Neural progenitor cell (in vitro differentiated cells): ENCODE measurements at regions not wholly inside any gene's neighbourhood (a gene's known extent, or its start where the extent isn't known, plus 50 kb on each side); places are given as distances from the start of the nearest gene placed in this dataset.

ENCODE experiments used
- DNase-seq: peaks from one replicate; pipeline ENCODE4 v3.0.0-alpha.2; 2016; ENCODE audit warnings: low spot score
- H2AFZ ChIP-seq: fragments of 200-600 bp; sonication (generic); replicated peaks from 2 replicates; pipeline ENCODE4 v1.6.1; 2016; ENCODE audit warnings: antibody characterized with exemption
- H3F3A ChIP-seq: fragments of 200-600 bp; sonication (generic); 2 replicates; pipeline ENCODE4 v1.6.1; 2016; ENCODE audit warnings: antibody characterized with exemption, low read depth
- H3K27ac ChIP-seq: fragments of 200-600 bp; sonication (generic); 2 replicates; pipeline ENCODE4 v1.5.1; 2016; ENCODE audit warnings: mild to moderate bottlenecking
- H3K27me3 ChIP-seq: fragments of 200-600 bp; sonication (generic); 2 replicates; pipeline ENCODE4 v1.6.1; 2016; ENCODE audit warnings: mild to moderate bottlenecking, moderate library complexity
- H3K36me3 ChIP-seq: fragments of 200-600 bp; sonication (generic); 2 replicates; pipeline ENCODE4 v1.5.1; 2016
- H3K4me1 ChIP-seq: fragments of 200-600 bp; sonication (generic); 2 replicates; pipeline ENCODE4 v1.6.1; 2016; ENCODE audit warnings: mixed run types
- H3K4me2 ChIP-seq: fragments of 200-600 bp; sonication (generic); 2 replicates; pipeline ENCODE4 v1.6.1; 2016
- H3K4me3 ChIP-seq: fragments of 200-600 bp; sonication (generic); 2 replicates; pipeline ENCODE4 v1.5.1; 2016
- H3K79me2 ChIP-seq: fragments of 200-600 bp; sonication (generic); 2 replicates; pipeline ENCODE4 v1.6.1; 2016; ENCODE audit warnings: low read depth
- H3K9ac ChIP-seq: fragments of 200-600 bp; sonication (generic); 2 replicates; pipeline ENCODE4 v1.6.1; 2016
- H3K9me3 ChIP-seq: fragments of 200-600 bp; sonication (generic); 2 replicates; pipeline ENCODE4 v1.5.1; 2016; ENCODE audit warnings: low read depth
- H4K20me1 ChIP-seq: fragments of 200-600 bp; sonication (generic); 2 replicates; pipeline ENCODE4 v1.6.1; 2016; ENCODE audit warnings: low read depth
- H3K27ac Mint-ChIP-seq: 3 replicates; pipeline ENCODE4 v1.8.0; 2021; ENCODE audit warnings: mixed read lengths
- H3K27me3 Mint-ChIP-seq: 2 replicates; pipeline ENCODE4 v1.8.0; 2022; ENCODE audit warnings: low read depth, mild to moderate bottlenecking, inconsistent platforms, moderate library complexity, mixed read lengths; ENCODE audit not compliant: insufficient read depth
- H3K36me3 Mint-ChIP-seq: 3 replicates; pipeline ENCODE4 v1.8.0; 2021; ENCODE audit warnings: mixed read lengths
- H3K4me1 Mint-ChIP-seq: 3 replicates; pipeline ENCODE4 v1.8.0; 2021; ENCODE audit warnings: mixed read lengths
- H3K4me3 Mint-ChIP-seq: 3 replicates; pipeline ENCODE4 v1.8.0; 2021; ENCODE audit warnings: mild to moderate bottlenecking, moderate library complexity, mixed read lengths
- H3K9me3 Mint-ChIP-seq: 3 replicates; pipeline ENCODE4 v1.8.0; 2020; ENCODE audit warnings: mixed read lengths
- CTCF ChIP-seq: fragments of 200-600 bp; sonication (generic); IDR thresholded peaks from 2 replicates; pipeline ENCODE4 v1.5.1; 2017; ENCODE audit warnings: antibody characterized with exemption, mild to moderate bottlenecking
- EZH2 ChIP-seq: fragments of 200-600 bp; sonication (generic); IDR thresholded peaks from 2 replicates; pipeline ENCODE4 v1.6.1; 2017; ENCODE audit warnings: antibody characterized with exemption, mild to moderate bottlenecking, moderate library complexity
- EZH2phosphoT487 ChIP-seq: fragments of 200-600 bp; sonication (generic); IDR thresholded peaks from 2 replicates; pipeline ENCODE4 v1.6.1; 2017; ENCODE audit warnings: antibody characterized with exemption

- Mint-ChIP-seq H3K4me3 (no peak overlapping the region), H3K4me1 (peaks cover under 1% of the 10 kb centered on the region)
These were observed 188.8 kb upstream of the ATP10B start for GRCh38 chr5:161040818-161041217.

GRCh38 chr5:161036296-161036695, 184.3 kb upstream of the ATP10B start:
- H3K27me3 Mint-ChIP-seq = peaks cover 5% of the 10 kb centered on the region
- H3K79me2 ChIP-seq = no peaks in the 10 kb centered on the region
- H3K4me2 ChIP-seq = no peak overlapping the region
- H4K20me1 ChIP-seq = no peaks in the 10 kb centered on the region
- no peaks in the 10 kb centered on the region for H3K36me3 Mint-ChIP-seq
- H3K36me3 ChIP-seq = no peaks in the 10 kb centered on the region
- H3K27ac ChIP-seq = no peak overlapping the region
- no peak overlapping the region for H3K4me3 ChIP-seq
- H3K4me1 Mint-ChIP-seq = peaks cover 4% of the 10 kb centered on the region
- TF ChIP-seq EZH2 (no peak), EZH2phosphoT487 (no peak), CTCF (no peak)
- H3K4me1 ChIP-seq = no peaks in the 10 kb centered on the region
- no peak overlapping the region for H3K4me3 Mint-ChIP-seq
- H3K9me3 ChIP-seq = no peaks in the 10 kb centered on the region
- H3F3A ChIP-seq = no peaks in the 10 kb centered on the region
- no peaks in the 10 kb centered on the region for H3K27me3 ChIP-seq
- H2AFZ ChIP-seq = no peak overlapping the region
- no peak for DNase-seq
- H3K9ac ChIP-seq = no peak overlapping the region
- H3K27ac Mint-ChIP-seq = no peak overlapping the region
- H3K9me3 Mint-ChIP-seq = no peaks in the 10 kb centered on the region

More at GRCh38 chr5:161040818-161041217, 188.8 kb upstream of the ATP10B start:
- Mint-ChIP-seq H3K27me3 (peaks cover 5% of the 10 kb centered on the region), H3K9me3 (peaks cover 3% of the 10 kb centered on the region), H3K27ac (no peak overlapping the region), H3K36me3 (no peaks in the 10 kb centered on the region)
- TF ChIP-seq EZH2 = no peak
- TF ChIP-seq EZH2phosphoT487 = no peak
- Histone ChIP-seq H2AFZ (no peak overlapping the region), H3K9ac (no peak overlapping the region), H3F3A (no peaks in the 10 kb centered on the region), H3K27ac (no peak overlapping the region), H3K79me2 (no peaks in the 10 kb centered on the region), H3K4me3 (no peak overlapping the region), H3K4me1 (peaks cover 3% of the 10 kb centered on the region), H3K27me3 (no peaks in the 10 kb centered on the region), H3K9me3 (no peaks in the 10 kb centered on the region), H3K36me3 (no peaks in the 10 kb centered on the region), H4K20me1 (no peaks in the 10 kb centered on the region), H3K4me2 (no peak overlapping the region)
- DNase-seq = no peak

- H3K36me3 ChIP-seq = no peaks in the 10 kb centered on the region
- H3K4me3 ChIP-seq = no peak overlapping the region
- no peaks in the 10 kb centered on the region for H3K4me1 ChIP-seq
- no peaks in the 10 kb centered on the region for H3K9me3 ChIP-seq
- H2AFZ ChIP-seq = no peak overlapping the region
- H3K9ac ChIP-seq = no peak overlapping the region
- no peak overlapping the region for H3K27ac Mint-ChIP-seq
- H3K79me2 ChIP-seq = no peaks in the 10 kb centered on the region
- no peaks in the 10 kb centered on the region for H3K36me3 Mint-ChIP-seq
- no peak overlapping the region for H3K27ac ChIP-seq
- H3K4me3 Mint-ChIP-seq = no peak overlapping the region
- no peak for DNase-seq
- H3K27me3 Mint-ChIP-seq = peaks cover 2% of the 10 kb centered on the region
- no peaks in the 10 kb centered on the region for H3K27me3 ChIP-seq
- no peaks in the 10 kb centered on the region for H4K20me1 ChIP-seq
- H3K4me1 Mint-ChIP-seq = peaks cover 4% of the 10 kb centered on the region
- TF ChIP-seq EZH2 = no peak
- TF ChIP-seq EZH2phosphoT487 = no peak
- TF ChIP-seq CTCF = no peak
- H3F3A ChIP-seq = no peaks in the 10 kb centered on the region
- no peaks in the 10 kb centered on the region for H3K9me3 Mint-ChIP-seq
- no peak overlapping the region for H3K4me2 ChIP-seq
These were observed 182.4 kb upstream of the ATP10B start for GRCh38 chr5:161034451-161034850.

- Mint-ChIP-seq H3K27ac (no peak overlapping the region), H3K36me3 (no peaks in the 10 kb centered on the region), H3K9me3 (no peaks in the 10 kb centered on the region), H3K4me1 (peaks cover 4% of the 10 kb centered on the region), H3K4me3 (no peak overlapping the region), H3K27me3 (peaks cover 5% of the 10 kb centered on the region)
- Histone ChIP-seq H4K20me1 (no peaks in the 10 kb centered on the region), H3K4me2 (no peak overlapping the region), H3K27me3 (no peaks in the 10 kb centered on the region), H3F3A (no peaks in the 10 kb centered on the region), H2AFZ (no peak overlapping the region), H3K9me3 (no peaks in the 10 kb centered on the region), H3K79me2 (no peaks in the 10 kb centered on the region), H3K4me3 (no peak overlapping the region), H3K4me1 (no peaks in the 10 kb centered on the region), H3K27ac (no peak overlapping the region), H3K36me3 (no peaks in the 10 kb centered on the region), H3K9ac (no peak overlapping the region)
- DNase-seq = no peak
- TF ChIP-seq EZH2 = no peak
- no peak for TF ChIP-seq CTCF
- no peak for TF ChIP-seq EZH2phosphoT487
These were observed 178.2 kb upstream of the ATP10B start for GRCh38 chr5:161030229-161030628.
